Stimulated activated naive CD8-positive, alpha-beta T cell treated with anti-CD3 and anti-CD28 coated beads, Interleukin-15, amount 100 ng/mL, for 72 hours (primary cell): ENCODE measurements at regions not wholly inside any gene's neighbourhood (a gene's known extent, or its start where the extent isn't known, plus 50 kb on each side); places are given as distances from the start of the nearest gene placed in this dataset.
A peak's percentile ranks its signal among the peaks of the same experiment; 100 is the strongest.

ENCODE experiments used
- ATAC-seq: fragments of 150-1000 bp; cut with Tn5 transposase; 2 replicates; pipeline ENCODE4 v1.10.0; 2021; ENCODE audit warnings: mild to moderate bottlenecking, moderate library complexity
- DNase-seq, 2 donors: peaks; one replicate each; pipeline ENCODE4 v3.0.0; 2021 to 2022
- H3K27ac Mint-ChIP-seq, 2 donors: one replicate each; pipeline ENCODE4 v1.8.0; 2022; ENCODE audit warnings: mild to moderate bottlenecking in 2 of 2, mixed read lengths in 2 of 2, moderate library complexity in 2 of 2
- H3K27me3 Mint-ChIP-seq: one replicate; pipeline ENCODE4 v1.8.0; 2022; ENCODE audit warnings: mixed read lengths
- H3K4me1 Mint-ChIP-seq: one replicate; pipeline ENCODE4 v1.8.0; 2022; ENCODE audit warnings: mild to moderate bottlenecking, mixed read lengths
- H3K4me3 Mint-ChIP-seq, 2 donors: one replicate each; pipeline ENCODE4 v1.8.0; 2022; ENCODE audit warnings: mild to moderate bottlenecking in 2 of 2, mixed read lengths in 2 of 2, moderate library complexity in 1 of 2
- H3K9me3 Mint-ChIP-seq, 2 donors: one replicate each; pipeline ENCODE4 v1.8.0; 2022; ENCODE audit warnings: mixed read lengths in 2 of 2

GRCh38 chr19:28963486-28964250 is 249.3 kb downstream of the UQCRFS1 start:
- DNase-seq = no peak
- Mint-ChIP-seq H3K9me3 (peaks cover 0 to 4% of the 10 kb centered on the region in 2 donors), H3K27me3 (peaks cover 7% of the 10 kb centered on the region), H3K4me3 (no peak overlapping the region), H3K27ac (no peak overlapping the region), H3K4me1 (no peaks in the 10 kb centered on the region)
- no peak for ATAC-seq

GRCh38 chr19:28961772-28962500 is 251.0 kb downstream of the UQCRFS1 start:
- ATAC-seq (no peak), DNase-seq (no peak)
- Mint-ChIP-seq H3K4me3 (no peak overlapping the region), H3K27ac (no peak overlapping the region), H3K4me1 (no peaks in the 10 kb centered on the region), H3K27me3 (peaks cover 7% of the 10 kb centered on the region), H3K9me3 (peaks cover 0 to 4% of the 10 kb centered on the region in 2 donors)

- Mint-ChIP-seq H3K4me3 (no peak overlapping the region), H3K4me1 (no peaks in the 10 kb centered on the region), H3K9me3 (peaks cover 0 to 4% of the 10 kb centered on the region in 2 donors), H3K27me3 (peaks cover 7% of the 10 kb centered on the region), H3K27ac (no peak overlapping the region)
- ATAC-seq (no peak), DNase-seq (no peak)
These were observed 251.8 kb downstream of the UQCRFS1 start for GRCh38 chr19:28960986-28961705.

- ATAC-seq (no peak), DNase-seq (no peak)
- H3K4me1 Mint-ChIP-seq = no peaks in the 10 kb centered on the region
- peaks cover 0 to 4% of the 10 kb centered on the region in 2 donors for H3K9me3 Mint-ChIP-seq
- peaks cover 7% of the 10 kb centered on the region for H3K27me3 Mint-ChIP-seq
- no peak overlapping the region for H3K27ac Mint-ChIP-seq
- H3K4me3 Mint-ChIP-seq = no peak overlapping the region
These were observed 252.4 kb downstream of the UQCRFS1 start for GRCh38 chr19:28960586-28960985.

GRCh38 chr19:28956961-28957360 is 256.0 kb downstream of the UQCRFS1 start:
- H3K4me1 Mint-ChIP-seq = no peaks in the 10 kb centered on the region
- DNase-seq (no peak), ATAC-seq (no peak)
- H3K4me3 Mint-ChIP-seq = no peak overlapping the region
- H3K9me3 Mint-ChIP-seq = peaks cover 8 to 15% of the 10 kb centered on the region in 2 donors
- no peak overlapping the region for H3K27ac Mint-ChIP-seq
- no peaks in the 10 kb centered on the region for H3K27me3 Mint-ChIP-seq

GRCh38 chr19:28956421-28956820 is 256.5 kb downstream of the UQCRFS1 start:
- Mint-ChIP-seq H3K4me1 (no peaks in the 10 kb centered on the region), H3K27ac (no peak overlapping the region), H3K27me3 (no peaks in the 10 kb centered on the region), H3K9me3 (peaks cover 4 to 15% of the 10 kb centered on the region in 2 donors), H3K4me3 (no peak overlapping the region)
- DNase-seq = no peak
- no peak for ATAC-seq

- Mint-ChIP-seq H3K9me3 (peaks cover 4 to 12% of the 10 kb centered on the region in 2 donors), H3K27ac (no peak overlapping the region), H3K27me3 (no peaks in the 10 kb centered on the region), H3K4me3 (no peak overlapping the region), H3K4me1 (no peaks in the 10 kb centered on the region)
- DNase-seq (no peak), ATAC-seq (no peak)
These were observed 263.4 kb downstream of the UQCRFS1 start for GRCh38 chr19:28949535-28949934.

GRCh38 chr19:28949027-28949426 is 263.9 kb downstream of the UQCRFS1 start:
- DNase-seq = no peak
- H3K4me1 Mint-ChIP-seq = no peaks in the 10 kb centered on the region
- H3K27ac Mint-ChIP-seq = peak overlapping the region in 1 of 2 donors; percentile 14
- no peaks in the 10 kb centered on the region for H3K27me3 Mint-ChIP-seq
- ATAC-seq = no peak
- H3K9me3 Mint-ChIP-seq = peaks cover 2 to 6% of the 10 kb centered on the region in 2 donors
- H3K4me3 Mint-ChIP-seq = no peak overlapping the region

GRCh38 chr19:28948566-28948965 is 264.4 kb downstream of the UQCRFS1 start:
- DNase-seq = no peak
- Mint-ChIP-seq H3K27me3 (no peaks in the 10 kb centered on the region), H3K4me1 (no peaks in the 10 kb centered on the region), H3K27ac (no peak overlapping the region), H3K4me3 (no peak overlapping the region), H3K9me3 (peaks cover 5 to 6% of the 10 kb centered on the region in 2 donors)
- no peak for ATAC-seq

GRCh38 chr19:28948026-28948425 is 264.9 kb downstream of the UQCRFS1 start:
- peaks cover 3 to 5% of the 10 kb centered on the region in 2 donors for H3K9me3 Mint-ChIP-seq
- DNase-seq = no peak
- no peaks in the 10 kb centered on the region for H3K4me1 Mint-ChIP-seq
- no peak for ATAC-seq
- no peaks in the 10 kb centered on the region for H3K27me3 Mint-ChIP-seq
- no peak overlapping the region for H3K27ac Mint-ChIP-seq
- no peak overlapping the region for H3K4me3 Mint-ChIP-seq

GRCh38 chr19:28943651-28944050 is 269.3 kb downstream of the UQCRFS1 start:
- no peaks in the 10 kb centered on the region for H3K27me3 Mint-ChIP-seq
- H3K4me1 Mint-ChIP-seq = no peaks in the 10 kb centered on the region
- H3K9me3 Mint-ChIP-seq = peaks cover 2 to 5% of the 10 kb centered on the region in 2 donors
- DNase-seq (no peak), ATAC-seq (no peak)
- no peak overlapping the region for H3K4me3 Mint-ChIP-seq
- no peak overlapping the region for H3K27ac Mint-ChIP-seq

- no peak for ATAC-seq
- no peak overlapping the region for H3K4me3 Mint-ChIP-seq
- H3K27ac Mint-ChIP-seq = no peak overlapping the region
- DNase-seq = no peak
- no peaks in the 10 kb centered on the region for H3K4me1 Mint-ChIP-seq
- peaks cover 5 to 7% of the 10 kb centered on the region in 2 donors for H3K9me3 Mint-ChIP-seq
- H3K27me3 Mint-ChIP-seq = no peaks in the 10 kb centered on the region
These were observed 271.1 kb downstream of the UQCRFS1 start for GRCh38 chr19:28941833-28942232.

GRCh38 chr19:28940751-28941500 is 272.0 kb downstream of the UQCRFS1 start:
- Mint-ChIP-seq H3K4me1 (no peaks in the 10 kb centered on the region), H3K4me3 (no peak overlapping the region), H3K27ac (no peak overlapping the region), H3K27me3 (no peaks in the 10 kb centered on the region), H3K9me3 (peaks cover 5 to 7% of the 10 kb centered on the region in 2 donors)
- DNase-seq (no peak), ATAC-seq (no peak)

- no peak for DNase-seq
- no peak for ATAC-seq
- H3K9me3 Mint-ChIP-seq = peaks cover 5 to 7% of the 10 kb centered on the region in 2 donors
- H3K4me1 Mint-ChIP-seq = no peaks in the 10 kb centered on the region
- H3K27ac Mint-ChIP-seq = no peak overlapping the region
- no peaks in the 10 kb centered on the region for H3K27me3 Mint-ChIP-seq
- H3K4me3 Mint-ChIP-seq = no peak overlapping the region
These were observed 273.7 kb downstream of the UQCRFS1 start for GRCh38 chr19:28939236-28939635.

- ATAC-seq (no peak), DNase-seq (no peak)
- peaks cover 7 to 15% of the 10 kb centered on the region in 2 donors for H3K9me3 Mint-ChIP-seq
- no peak overlapping the region for H3K4me3 Mint-ChIP-seq
- no peak overlapping the region for H3K27ac Mint-ChIP-seq
- no peaks in the 10 kb centered on the region for H3K4me1 Mint-ChIP-seq
- no peaks in the 10 kb centered on the region for H3K27me3 Mint-ChIP-seq
These were observed 276.9 kb downstream of the UQCRFS1 start for GRCh38 chr19:28936001-28936400.
